Erythroblast (primary cell): ENCODE measurements at regions not wholly inside any gene's neighbourhood (a gene's known extent, or its start where the extent isn't known, plus 50 kb on each side); places are given as distances from the start of the nearest gene placed in this dataset.

Source experiments
- GATA1 ChIP-seq: IDR thresholded peaks from 2 replicates; pipeline ENCODE4 v1.6.1; 2011; ENCODE audit warnings: low read depth, mild to moderate bottlenecking, control low read depth, low read length, moderate library complexity
- POLR2A ChIP-seq: IDR thresholded peaks from 2 replicates; pipeline ENCODE4 v1.6.1; 2011; ENCODE audit warnings: mild to moderate bottlenecking, low read length

DNA sequence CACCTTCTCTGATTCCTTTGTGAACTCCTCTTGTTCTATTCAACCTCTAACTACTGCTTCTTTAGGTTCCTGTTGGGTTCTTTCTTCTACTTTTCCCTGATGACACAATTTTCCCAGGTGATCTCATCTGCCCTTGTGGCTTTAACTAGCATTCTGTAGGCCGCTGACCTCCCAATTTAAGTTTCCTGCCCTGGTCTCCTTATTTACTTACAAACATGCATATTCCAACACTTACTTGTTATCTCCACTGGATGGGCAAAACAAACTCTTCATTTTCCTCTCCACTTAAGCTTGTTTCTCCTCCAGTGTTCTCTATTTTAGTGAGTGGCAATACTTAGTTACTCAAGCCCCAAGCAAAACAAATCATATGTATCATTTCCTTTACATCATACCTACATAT lies 734.5 kb downstream of the METTL15 start:
- no peak for TF ChIP-seq POLR2A
- TF ChIP-seq GATA1: no peak
